GM12878 (cell line): ENCODE measurements at regions not wholly inside any gene's neighbourhood (a gene's known extent, or its start where the extent isn't known, plus 50 kb on each side); places are given as distances from the start of the nearest gene placed in this dataset.

ENCODE experiments used
- ATAC-seq: fragments of 200-7000 bp; cut with Tn5 transposase; 3 replicates; pipeline ENCODE4 v1.9.1; 2020; ENCODE audit warnings: mild to moderate bottlenecking, moderate library complexity
- BruUV-seq: library from RNA; stranded (reverse); fragments of 400-500 nt; replicated peaks from 2 replicates; lab custom pipeline; 2021; lab: Mats Ljungman, UMichigan
- CTCF ChIA-PET: fragments of 300-600 bp; sonication (Branson Sonifier 250); formaldehyde crosslinking; extraction: SDS; loops from one replicate; lab custom pipeline; 2021; ENCODE audit warnings: inconsistent platforms; lab: Yijun Ruan, JAX
- POLR2A ChIA-PET: fragments of 350-600 bp; formaldehyde crosslinking; extraction: SDS; loops from one replicate; lab custom pipeline; 2021; ENCODE audit warnings: inconsistent platforms; lab: Charles Lee
- RAD21 ChIA-PET: fragments of 300-600 bp; sonication (Branson Sonifier 250); formaldehyde crosslinking; loops from one replicate; lab custom pipeline; 2023; ENCODE audit warnings: antibody characterized with exemption; ENCODE audit not compliant: unreplicated experiment; lab: Charles Lee
- SMC1A ChIA-PET: fragments of 300-600 bp; sonication (Branson Sonifier 250); formaldehyde crosslinking; loops from one replicate; lab custom pipeline; 2023; ENCODE audit not compliant: unreplicated experiment, uncharacterized antibody; lab: Charles Lee
- DNase-seq: peaks from one replicate; pipeline ENCODE4 v3.0.0-alpha.2; 2011; ENCODE audit warnings: low read depth, low spot score
- FAIRE-seq: peaks from 3 replicates; lab custom pipeline; 2011; peaks lifted over from hg19 to GRCh38; lab: Jason Lieb, UNC
- H2AFZ ChIP-seq: 2 replicates; pipeline ENCODE4 v1.6.0; 2011; ENCODE audit warnings: low read depth, low read length, control low read depth; ENCODE audit not compliant: control insufficient read depth
- H3K27ac ChIP-seq: 2 replicates; pipeline ENCODE4 v1.5.1; 2011; ENCODE audit warnings: control low read depth; ENCODE audit not compliant: control insufficient read depth, insufficient read depth
- H3K27me3 ChIP-seq, 2 experiments: replicated peaks in 1 of 2; 2 replicates each; pipeline versions ENCODE4 v1.6.0 to v1.6.1; 2011; ENCODE audit warnings: low read length in 1 of 2; ENCODE audit not compliant: control insufficient read depth in 2 of 2, insufficient read depth in 2 of 2
- H3K36me3 ChIP-seq, 2 experiments: 2 replicates each; pipeline ENCODE4 v1.5.1; 2011; ENCODE audit warnings: low read length in 1 of 2; ENCODE audit not compliant: control insufficient read depth in 2 of 2, insufficient read depth in 2 of 2
- H3K4me1 ChIP-seq: 2 replicates; pipeline ENCODE4 v1.6.1; 2011; ENCODE audit warnings: mild to moderate bottlenecking, low read length, moderate library complexity, mixed read lengths; ENCODE audit not compliant: control insufficient read depth, insufficient read depth
- H3K4me2 ChIP-seq: 2 replicates; pipeline ENCODE4 v1.6.0; 2011; ENCODE audit warnings: control low read depth; ENCODE audit not compliant: control insufficient read depth, insufficient read depth
- H3K4me3 ChIP-seq: fragments of 200-600 bp; sonication (generic); 2 replicates; pipeline ENCODE4 v1.5.1; 2016
- H3K79me2 ChIP-seq: 2 replicates; pipeline ENCODE4 v1.6.0; 2011; ENCODE audit warnings: low read length; ENCODE audit not compliant: control insufficient read depth, insufficient read depth
- H3K9ac ChIP-seq: 2 replicates; pipeline ENCODE4 v1.8.0; 2011; ENCODE audit warnings: low read length, control low read depth, mixed read lengths; ENCODE audit not compliant: control insufficient read depth, insufficient read depth
- H3K9me3 ChIP-seq: replicated peaks from 3 replicates; pipeline ENCODE4 v1.5.1; 2011; ENCODE audit warnings: mild to moderate bottlenecking, low read length; ENCODE audit not compliant: control insufficient read depth, insufficient read depth
- H4K20me1 ChIP-seq: 2 replicates; pipeline ENCODE4 v1.6.0; 2011; ENCODE audit not compliant: control insufficient read depth, insufficient read depth
- ATF3 ChIP-seq: IDR thresholded peaks from 2 replicates; pipeline ENCODE4 v1.6.1; 2011; ENCODE audit warnings: low read depth, mild to moderate bottlenecking, low read length, moderate library complexity, borderline replicate concordance; ENCODE audit errors: extremely low read depth
- BMI1 ChIP-seq: fragments of 450-650 bp; IDR thresholded peaks from 2 replicates; pipeline ENCODE4 v1.6.1; 2016; ENCODE audit warnings: mild to moderate bottlenecking, moderate library complexity, borderline replicate concordance
- GATAD2B ChIP-seq: fragments of 450-650 bp; conservative IDR thresholded peaks from 2 replicates; pipeline ENCODE4 v1.6.1; 2017; ENCODE audit warnings: low read depth, mild to moderate bottlenecking, moderate library complexity
- IKZF2 ChIP-seq, 2 experiments: fragments of 450-650 bp; IDR thresholded peaks; 2 replicates each; pipeline ENCODE4 v1.6.1; 2017; ENCODE audit warnings: mild to moderate bottlenecking in 2 of 2, moderate library complexity in 2 of 2
- JUND ChIP-seq: IDR thresholded peaks from 2 replicates; pipeline ENCODE4 v1.6.1; 2012; ENCODE audit warnings: low read depth, mild to moderate bottlenecking, low read length, improper control_type of control experiment, moderate library complexity
- RAD21 ChIP-seq: IDR thresholded peaks from 2 replicates; pipeline ENCODE4 v1.6.1; 2011; ENCODE audit warnings: mild to moderate bottlenecking, low read depth, low read length, moderate library complexity; ENCODE audit not compliant: insufficient read depth
- RAD51 ChIP-seq: fragments of 450-650 bp; IDR thresholded peaks from 2 replicates; pipeline ENCODE4 v1.6.1; 2016; ENCODE audit warnings: moderate library complexity, mild to moderate bottlenecking, inconsistent platforms
- REST ChIP-seq: IDR thresholded peaks from 2 replicates; pipeline ENCODE4 v1.6.1; 2012; ENCODE audit warnings: mild to moderate bottlenecking, low read depth, low read length
- SMC3 ChIP-seq: IDR thresholded peaks from 2 replicates; pipeline ENCODE4 v1.6.1; 2011; ENCODE audit warnings: low read length, improper control_type of control experiment, borderline replicate concordance
- SUPT20H ChIP-seq: IDR thresholded peaks from 2 replicates; pipeline ENCODE4 v1.6.1; 2011; ENCODE audit warnings: low read depth, mild to moderate bottlenecking, low read length, moderate library complexity, borderline replicate concordance; ENCODE audit not compliant: control insufficient read depth
- TBL1XR1 ChIP-seq: IDR thresholded peaks from 2 replicates; pipeline ENCODE4 v1.6.1; 2012; ENCODE audit warnings: low read depth, low read length, improper control_type of control experiment
- WGBS: methylation state at CpG from one replicate; pipeline ENCODE4 v1.1.6; 2016; ENCODE audit warnings: low lambda C conversion rate; ENCODE audit not compliant: insufficient replicate concordance, insufficient coverage; ENCODE audit errors: missing lambda C conversion rate; 5-methylcytosine and 5-hydroxymethylcytosine counted together
- in situ Hi-C: fragments of 300-500 bp; cut with MboI; formaldehyde crosslinking; loops from 9 replicates; pipeline ENCODE4 v1.14.3; 2018; ENCODE audit warnings: mixed read lengths
- intact Hi-C: fragments of 100-400 bp; cut with micrococcal nuclease; formaldehyde crosslinking; loops from one replicate; pipeline ENCODE4 v1.14.2; 2022; ENCODE audit not compliant: unreplicated experiment
- TF ChIP-seq, protein P1 (sequence below), 3 experiments: IDR thresholded peaks in 2 of 3; conservative IDR thresholded peaks in 1 of 3; 2 replicates each; pipeline ENCODE4 v1.5.1; 2011; ENCODE audit warnings: low read depth in 3 of 3, low read length in 3 of 3, mild to moderate bottlenecking in 3 of 3, control low read depth in 2 of 3, moderate library complexity in 2 of 3, inconsistent platforms in 1 of 3, mixed read lengths in 1 of 3; ENCODE audit not compliant: control insufficient read depth in 2 of 3, insufficient read depth in 1 of 3; ENCODE audit errors: extremely low read depth in 1 of 3

DNA sequence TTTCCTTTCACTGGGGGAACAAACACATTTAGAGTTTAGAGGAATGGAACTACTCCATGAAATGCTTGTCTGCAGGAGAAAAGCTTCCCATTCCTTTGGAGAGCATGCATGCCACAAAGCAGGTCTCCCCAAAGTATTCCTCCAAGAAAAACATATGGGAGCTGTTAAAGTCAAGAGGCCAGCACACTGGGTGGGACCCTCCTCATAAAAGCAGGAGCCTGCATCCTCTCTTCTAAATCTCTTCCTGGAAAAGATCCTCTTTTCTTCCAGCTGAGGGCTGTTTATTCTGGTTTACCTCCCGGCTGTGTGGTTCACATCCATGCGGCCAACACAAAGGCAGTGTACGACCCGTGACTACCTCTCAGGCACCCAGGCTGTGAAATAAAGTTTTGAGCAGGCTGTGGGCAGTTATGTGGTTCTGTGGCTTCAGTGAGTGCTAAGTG is 103.4 kb downstream of the TENT5C start:
- no peaks in the 10 kb centered on the region for H3K36me3 ChIP-seq
- no peak overlapping the region for H3K9ac ChIP-seq
- TF ChIP-seq IKZF2 (IDR thresholded peaks at IDR 0.05) (no peak), TBL1XR1 (no peak), SUPT20H (no peak), JUND (no peak), RAD51 (no peak), BMI1 (no peak), ATF3 (no peak), GATAD2B (no peak)
- H3K27ac ChIP-seq = no peak overlapping the region
- no TSS peak for BruUV-seq
- no peak overlapping the region for H3K4me3 ChIP-seq
- DNase-seq (no peak), FAIRE-seq (no peak), ATAC-seq (no peak)
- ChIA-PET RAD21 (no interaction called here), CTCF (interaction anchor here (0.6 to 6.2 kb wide), 3 partner anchors 15 to 726 kb away, joined by 3 to 53 read pairs (median 5); no protein-coding TSS in a partner anchor), POLR2A (no interaction called here), SMC1A (no interaction called here)
- no peaks in the 10 kb centered on the region for H3K27me3 ChIP-seq
- intact Hi-C loops = no loop called here
- in situ Hi-C loops = no loop called here
- H3K9me3 ChIP-seq = no peaks in the 10 kb centered on the region
- no peaks in the 10 kb centered on the region for H3K4me1 ChIP-seq
- H2AFZ ChIP-seq = no peak overlapping the region
- no peaks in the 10 kb centered on the region for H3K79me2 ChIP-seq
- H4K20me1 ChIP-seq = no peaks in the 10 kb centered on the region
- no peak overlapping the region for H3K4me2 ChIP-seq
- 40% methylated on average over 4 of the region's 4 CpGs for WGBS

DNA sequence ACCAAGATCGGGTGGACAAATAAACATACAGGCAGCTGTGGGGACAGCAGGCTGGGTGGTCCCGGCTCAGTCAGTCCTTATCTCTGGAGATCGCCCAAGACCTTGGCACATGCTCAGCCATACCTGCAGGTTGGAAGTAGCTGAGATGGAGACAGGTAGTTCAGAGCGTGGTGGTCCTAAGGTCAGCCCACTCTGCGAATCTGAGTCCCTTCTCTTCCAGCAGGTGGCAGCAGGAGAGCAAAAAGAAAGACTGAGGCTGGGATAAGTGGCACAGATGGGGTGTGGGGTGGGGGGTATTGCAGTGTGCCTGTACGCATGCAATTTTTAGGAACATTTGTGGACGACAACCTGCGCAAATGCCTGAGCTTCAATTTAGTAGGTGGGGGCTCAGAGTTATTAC is 104.9 kb downstream of the TENT5C start:
- H2AFZ ChIP-seq = no peak overlapping the region
- in situ Hi-C loops (no loop called here), intact Hi-C loops (loop anchor here (5.0 kb wide), 1 partner anchor 187 kb away; no protein-coding TSS in a partner anchor)
- FAIRE-seq (no peak), DNase-seq (no peak), ATAC-seq (peak; percentile 53)
- no peaks in the 10 kb centered on the region for H3K27me3 ChIP-seq
- BruUV-seq = no TSS peak
- H3K27ac ChIP-seq = no peak overlapping the region
- RAD21 ChIA-PET = no interaction called here
- H3K4me3 ChIP-seq = no peak overlapping the region
- H3K9ac ChIP-seq = no peak overlapping the region
- TF ChIP-seq SMC3 = peak; percentile 33; the same call in 1 of the 2 replicates
- TF ChIP-seq, protein P1, sequence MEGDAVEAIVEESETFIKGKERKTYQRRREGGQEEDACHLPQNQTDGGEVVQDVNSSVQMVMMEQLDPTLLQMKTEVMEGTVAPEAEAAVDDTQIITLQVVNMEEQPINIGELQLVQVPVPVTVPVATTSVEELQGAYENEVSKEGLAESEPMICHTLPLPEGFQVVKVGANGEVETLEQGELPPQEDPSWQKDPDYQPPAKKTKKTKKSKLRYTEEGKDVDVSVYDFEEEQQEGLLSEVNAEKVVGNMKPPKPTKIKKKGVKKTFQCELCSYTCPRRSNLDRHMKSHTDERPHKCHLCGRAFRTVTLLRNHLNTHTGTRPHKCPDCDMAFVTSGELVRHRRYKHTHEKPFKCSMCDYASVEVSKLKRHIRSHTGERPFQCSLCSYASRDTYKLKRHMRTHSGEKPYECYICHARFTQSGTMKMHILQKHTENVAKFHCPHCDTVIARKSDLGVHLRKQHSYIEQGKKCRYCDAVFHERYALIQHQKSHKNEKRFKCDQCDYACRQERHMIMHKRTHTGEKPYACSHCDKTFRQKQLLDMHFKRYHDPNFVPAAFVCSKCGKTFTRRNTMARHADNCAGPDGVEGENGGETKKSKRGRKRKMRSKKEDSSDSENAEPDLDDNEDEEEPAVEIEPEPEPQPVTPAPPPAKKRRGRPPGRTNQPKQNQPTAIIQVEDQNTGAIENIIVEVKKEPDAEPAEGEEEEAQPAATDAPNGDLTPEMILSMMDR (IDR thresholded peaks at IDR 0.05 in 2 of 3, conservative IDR thresholded peaks at IDR 0.05 in 1 of 3; ENCODE audit: control insufficient read depth in 2 of 3, extremely low read depth in 1 of 3, insufficient read depth in 1 of 3, low read depth in 3 of 3, low read length in 3 of 3) = peak; percentile 20 to 48 (median 39); a peak in 4 of 6 replicates
- TF ChIP-seq REST = no peak
- TF ChIP-seq RAD21 = peak; percentile 29
- no peaks in the 10 kb centered on the region for H3K4me1 ChIP-seq
- H3K36me3 ChIP-seq = no peaks in the 10 kb centered on the region
- CTCF ChIA-PET = interaction anchor here (0.8 to 6.2 kb wide), 6 partner anchors 41 to 185 kb away, joined by 3 to 53 read pairs (median 3); no protein-coding TSS in a partner anchor
- WGBS = 47% methylated on average over 8 of the region's 8 CpGs
- SMC1A ChIA-PET = interaction anchor here (0.6 to 0.7 kb wide), 3 partner anchors 9 to 43 kb away, joined by 3 read pairs; no protein-coding TSS in a partner anchor
- no peak overlapping the region for H3K4me2 ChIP-seq
- H3K79me2 ChIP-seq = no peaks in the 10 kb centered on the region
- no peaks in the 10 kb centered on the region for H3K9me3 ChIP-seq
- POLR2A ChIA-PET = no interaction called here
- H4K20me1 ChIP-seq = no peaks in the 10 kb centered on the region
